ENCODE measurements at regions not wholly inside any gene's neighbourhood (a gene's known extent, or its start where the extent isn't known, plus 50 kb on each side); places are given as distances from the start of the nearest gene placed in this dataset.

DNA sequence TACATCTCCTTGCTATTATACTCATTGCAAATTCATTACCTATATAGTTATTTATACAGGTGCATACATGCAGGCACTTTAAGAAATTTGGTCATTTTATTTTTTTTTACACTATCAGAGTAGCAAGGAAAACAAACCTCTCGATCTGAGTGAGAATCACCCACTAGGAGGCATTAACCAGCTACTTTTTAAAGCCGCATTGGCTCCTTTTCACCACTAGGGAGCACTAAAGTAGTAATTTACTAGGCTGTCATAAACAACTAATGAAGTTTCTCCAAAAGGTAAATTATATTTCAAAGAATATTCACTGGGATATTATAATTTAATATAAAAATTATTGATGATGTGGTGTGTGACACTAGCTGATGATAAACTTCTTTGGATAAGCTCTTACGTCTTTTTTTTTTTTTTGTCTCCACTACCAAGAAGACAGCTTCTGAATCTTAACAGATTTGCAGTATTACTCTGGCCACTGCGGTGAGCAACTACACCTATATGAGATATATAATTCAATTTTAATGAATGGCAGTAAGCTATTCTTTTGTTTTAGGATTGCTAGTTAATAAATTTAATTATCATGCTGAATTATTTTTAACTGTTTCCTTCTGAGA is 101.9 kb downstream of the NOL4 start:
- no TSS peak for BruUV-seq (replicated peaks)
- Histone ChIP-seq H3K27me3 (ENCODE audit: low read length) (no peaks in the 10 kb centered on the region), H4K20me1 (ENCODE audit: low read length) (no peaks in the 10 kb centered on the region), H3K9ac (ENCODE audit: low read length) (no peak overlapping the region), H3K4me2 (ENCODE audit: low read length) (no peak overlapping the region), H3K27ac (ENCODE audit: low read length) (no peak overlapping the region), H3K9me2 (replicated peaks; ENCODE audit: low read length) (no peaks in the 10 kb centered on the region), H2AFZ (ENCODE audit: low read length) (no peak overlapping the region), H3K4me1 (ENCODE audit: insufficient read depth, low read length) (peaks cover 16% of the 10 kb centered on the region), H3K9me3 (ENCODE audit: low read length) (no peaks in the 10 kb centered on the region), H3K36me3 (ENCODE audit: low read depth, low read length) (no peaks in the 10 kb centered on the region; the same call in 1 of the 2 replicates), H3K79me2 (ENCODE audit: low read length) (no peaks in the 10 kb centered on the region), H3K4me3 (ENCODE audit: low read length) (no peak overlapping the region), H3F3A (ENCODE audit: low read length, unreplicated experiment) (no peaks in the 10 kb centered on the region)
- peak; percentile 43 for ATAC-seq
- ChIA-PET CTCF (interaction anchor here (0.6 to 1.5 kb wide), 11 partner anchors 26 to 539 kb away, joined by 3 to 7 read pairs (median 4); no protein-coding TSS in a partner anchor), POLR2A (ENCODE audit: unreplicated experiment) (no interaction called here)
- DNase-seq = peak; percentile 67
- intact Hi-C loops (cut with micrococcal nuclease) = loop anchor here (2.0 to 10.0 kb wide), 5 partner anchors 102 to 664 kb away; partner anchors contain the start of gene NOL4
- TF ChIP-seq, protein P1, sequence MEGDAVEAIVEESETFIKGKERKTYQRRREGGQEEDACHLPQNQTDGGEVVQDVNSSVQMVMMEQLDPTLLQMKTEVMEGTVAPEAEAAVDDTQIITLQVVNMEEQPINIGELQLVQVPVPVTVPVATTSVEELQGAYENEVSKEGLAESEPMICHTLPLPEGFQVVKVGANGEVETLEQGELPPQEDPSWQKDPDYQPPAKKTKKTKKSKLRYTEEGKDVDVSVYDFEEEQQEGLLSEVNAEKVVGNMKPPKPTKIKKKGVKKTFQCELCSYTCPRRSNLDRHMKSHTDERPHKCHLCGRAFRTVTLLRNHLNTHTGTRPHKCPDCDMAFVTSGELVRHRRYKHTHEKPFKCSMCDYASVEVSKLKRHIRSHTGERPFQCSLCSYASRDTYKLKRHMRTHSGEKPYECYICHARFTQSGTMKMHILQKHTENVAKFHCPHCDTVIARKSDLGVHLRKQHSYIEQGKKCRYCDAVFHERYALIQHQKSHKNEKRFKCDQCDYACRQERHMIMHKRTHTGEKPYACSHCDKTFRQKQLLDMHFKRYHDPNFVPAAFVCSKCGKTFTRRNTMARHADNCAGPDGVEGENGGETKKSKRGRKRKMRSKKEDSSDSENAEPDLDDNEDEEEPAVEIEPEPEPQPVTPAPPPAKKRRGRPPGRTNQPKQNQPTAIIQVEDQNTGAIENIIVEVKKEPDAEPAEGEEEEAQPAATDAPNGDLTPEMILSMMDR (conservative IDR thresholded peaks at IDR 0.05; ENCODE audit: low read depth, low read length) = peak; percentile 72
- TF ChIP-seq EZH2 (IDR thresholded peaks at IDR 0.05; ENCODE audit: low read length, unreplicated experiment) = no peak

DNA sequence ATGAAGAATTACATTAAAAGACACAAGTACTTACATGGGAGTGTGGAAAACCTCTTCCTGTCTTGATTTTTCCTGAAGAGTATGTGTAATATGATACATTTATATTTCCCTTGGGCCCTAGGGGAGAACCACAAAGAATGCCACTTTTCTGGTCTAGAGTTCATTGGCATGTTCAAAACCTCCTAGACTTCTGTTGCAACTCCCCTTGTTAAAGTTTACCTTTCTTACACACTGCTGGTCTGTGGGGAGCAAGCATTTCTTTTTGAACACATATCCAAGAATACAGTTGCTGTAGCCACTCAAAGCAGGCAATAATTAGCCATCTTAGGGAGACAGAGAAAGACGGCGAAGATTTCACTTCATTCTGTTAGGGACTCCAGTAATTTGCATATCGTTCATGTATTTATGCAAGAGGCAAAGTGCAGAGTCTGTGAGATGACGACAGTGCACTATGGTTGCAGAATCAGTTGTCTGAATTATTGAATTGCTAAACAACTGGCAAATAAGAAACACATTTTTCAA is 103.5 kb downstream of the NOL4 start:
- H4K20me1 ChIP-seq (ENCODE audit: low read length) = no peaks in the 10 kb centered on the region
- H3K9me3 ChIP-seq (ENCODE audit: low read length) = no peaks in the 10 kb centered on the region
- no peak overlapping the region for H3K9ac ChIP-seq (ENCODE audit: low read length)
- BruUV-seq (replicated peaks) = no TSS peak
- H3K36me3 ChIP-seq (ENCODE audit: low read depth, low read length) = no peaks in the 10 kb centered on the region; the same call in 1 of the 2 replicates
- TF ChIP-seq, protein P1 (conservative IDR thresholded peaks at IDR 0.05; ENCODE audit: low read depth, low read length) = no peak
- intact Hi-C loops (cut with micrococcal nuclease) = loop anchor here (2.0 to 10.0 kb wide), 5 partner anchors 104 to 531 kb away; partner anchors contain the start of gene NOL4
- H3K79me2 ChIP-seq (ENCODE audit: low read length) = no peaks in the 10 kb centered on the region
- no peaks in the 10 kb centered on the region for H3K27me3 ChIP-seq (ENCODE audit: low read length)
- peaks cover 16% of the 10 kb centered on the region for H3K4me1 ChIP-seq (ENCODE audit: insufficient read depth, low read length)
- POLR2A ChIA-PET (ENCODE audit: unreplicated experiment) = no interaction called here
- no peaks in the 10 kb centered on the region for H3K9me2 ChIP-seq (replicated peaks; ENCODE audit: low read length)
- H2AFZ ChIP-seq (ENCODE audit: low read length) = no peak overlapping the region
- H3K27ac ChIP-seq (ENCODE audit: low read length) = no peak overlapping the region
- peak; percentile 88 for ATAC-seq
- no peaks in the 10 kb centered on the region for H3F3A ChIP-seq (ENCODE audit: low read length, unreplicated experiment)
- CTCF ChIA-PET = no interaction called here
- H3K4me3 ChIP-seq (ENCODE audit: low read length) = no peak overlapping the region
- peak; percentile 70 for DNase-seq
- H3K4me2 ChIP-seq (ENCODE audit: low read length) = peak overlapping the region; percentile 62

DNA sequence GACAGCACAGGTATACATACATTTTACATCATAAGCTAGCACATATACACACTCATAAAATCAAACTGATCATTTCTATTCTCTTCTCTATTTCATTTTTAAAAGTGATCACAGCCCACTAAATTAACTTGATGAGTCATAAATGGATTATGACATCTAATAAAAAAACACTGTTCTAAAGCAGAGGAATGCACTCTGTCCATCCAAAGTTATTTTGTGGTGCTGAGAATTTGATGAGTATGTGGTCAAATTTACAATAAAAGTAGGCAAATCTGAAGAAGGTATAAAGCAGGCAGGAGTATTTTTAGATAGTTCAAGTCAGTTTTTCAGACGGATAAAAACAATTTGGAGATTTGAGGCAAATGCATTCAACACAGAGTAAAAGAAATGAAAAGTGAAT is 104.4 kb downstream of the NOL4 start:
- TF ChIP-seq EZH2 (IDR thresholded peaks at IDR 0.05; ENCODE audit: low read length, unreplicated experiment) (no peak), EZH2phosphoT487 (IDR thresholded peaks at IDR 0.05; ENCODE audit: borderline replicate concordance, low read length) (no peak)
- TF ChIP-seq, protein P1 (conservative IDR thresholded peaks at IDR 0.05; ENCODE audit: low read depth, low read length) = no peak
- intact Hi-C loops (cut with micrococcal nuclease) = loop anchor here (2.0 to 10.0 kb wide), 5 partner anchors 105 to 532 kb away; partner anchors contain the start of gene NOL4
- Histone ChIP-seq H3K27me3 (ENCODE audit: low read length) (no peaks in the 10 kb centered on the region), H3K4me2 (ENCODE audit: low read length) (no peak overlapping the region), H3K36me3 (ENCODE audit: low read depth, low read length) (no peaks in the 10 kb centered on the region; the same call in 1 of the 2 replicates), H3K79me2 (ENCODE audit: low read length) (no peaks in the 10 kb centered on the region), H3F3A (ENCODE audit: low read length, unreplicated experiment) (no peaks in the 10 kb centered on the region), H3K9me3 (ENCODE audit: low read length) (no peaks in the 10 kb centered on the region), H4K20me1 (ENCODE audit: low read length) (no peaks in the 10 kb centered on the region), H3K9ac (ENCODE audit: low read length) (no peak overlapping the region), H3K4me3 (ENCODE audit: low read length) (no peak overlapping the region), H2AFZ (ENCODE audit: low read length) (no peak overlapping the region), H3K4me1 (ENCODE audit: insufficient read depth, low read length) (peaks cover 16% of the 10 kb centered on the region), H3K9me2 (replicated peaks; ENCODE audit: low read length) (no peaks in the 10 kb centered on the region), H3K27ac (ENCODE audit: low read length) (no peak overlapping the region)
- ChIA-PET POLR2A (ENCODE audit: unreplicated experiment) (no interaction called here), CTCF (no interaction called here)
- no peak; the same call in 1 of the 2 replicates for ATAC-seq
- peak; percentile 5 for DNase-seq
- BruUV-seq (replicated peaks) = no TSS peak
